ENCODE measurements at regions not wholly inside any gene's neighbourhood (a gene's known extent, or its start where the extent isn't known, plus 50 kb on each side); places are given as distances from the start of the nearest gene placed in this dataset.

DNA sequence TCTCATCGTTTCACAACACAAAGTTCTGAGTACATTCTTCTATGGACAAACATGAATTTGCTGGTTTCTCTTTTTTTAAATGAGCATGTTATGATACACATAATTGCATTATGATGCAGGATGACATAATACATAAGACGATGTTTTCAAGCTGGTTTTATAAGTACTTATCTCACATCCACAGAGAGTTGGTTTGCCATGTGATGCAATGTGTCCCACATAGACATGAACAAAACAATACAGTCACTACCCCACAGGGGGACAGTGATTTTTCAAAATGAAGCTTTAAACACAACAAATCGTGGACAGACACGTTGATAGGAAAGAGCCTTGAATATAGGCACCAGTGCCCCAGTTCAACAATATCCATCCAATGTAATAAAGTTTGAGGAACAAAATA, 447.1 kb downstream of the KLF12 start:
- TF ChIP-seq, protein P1, sequence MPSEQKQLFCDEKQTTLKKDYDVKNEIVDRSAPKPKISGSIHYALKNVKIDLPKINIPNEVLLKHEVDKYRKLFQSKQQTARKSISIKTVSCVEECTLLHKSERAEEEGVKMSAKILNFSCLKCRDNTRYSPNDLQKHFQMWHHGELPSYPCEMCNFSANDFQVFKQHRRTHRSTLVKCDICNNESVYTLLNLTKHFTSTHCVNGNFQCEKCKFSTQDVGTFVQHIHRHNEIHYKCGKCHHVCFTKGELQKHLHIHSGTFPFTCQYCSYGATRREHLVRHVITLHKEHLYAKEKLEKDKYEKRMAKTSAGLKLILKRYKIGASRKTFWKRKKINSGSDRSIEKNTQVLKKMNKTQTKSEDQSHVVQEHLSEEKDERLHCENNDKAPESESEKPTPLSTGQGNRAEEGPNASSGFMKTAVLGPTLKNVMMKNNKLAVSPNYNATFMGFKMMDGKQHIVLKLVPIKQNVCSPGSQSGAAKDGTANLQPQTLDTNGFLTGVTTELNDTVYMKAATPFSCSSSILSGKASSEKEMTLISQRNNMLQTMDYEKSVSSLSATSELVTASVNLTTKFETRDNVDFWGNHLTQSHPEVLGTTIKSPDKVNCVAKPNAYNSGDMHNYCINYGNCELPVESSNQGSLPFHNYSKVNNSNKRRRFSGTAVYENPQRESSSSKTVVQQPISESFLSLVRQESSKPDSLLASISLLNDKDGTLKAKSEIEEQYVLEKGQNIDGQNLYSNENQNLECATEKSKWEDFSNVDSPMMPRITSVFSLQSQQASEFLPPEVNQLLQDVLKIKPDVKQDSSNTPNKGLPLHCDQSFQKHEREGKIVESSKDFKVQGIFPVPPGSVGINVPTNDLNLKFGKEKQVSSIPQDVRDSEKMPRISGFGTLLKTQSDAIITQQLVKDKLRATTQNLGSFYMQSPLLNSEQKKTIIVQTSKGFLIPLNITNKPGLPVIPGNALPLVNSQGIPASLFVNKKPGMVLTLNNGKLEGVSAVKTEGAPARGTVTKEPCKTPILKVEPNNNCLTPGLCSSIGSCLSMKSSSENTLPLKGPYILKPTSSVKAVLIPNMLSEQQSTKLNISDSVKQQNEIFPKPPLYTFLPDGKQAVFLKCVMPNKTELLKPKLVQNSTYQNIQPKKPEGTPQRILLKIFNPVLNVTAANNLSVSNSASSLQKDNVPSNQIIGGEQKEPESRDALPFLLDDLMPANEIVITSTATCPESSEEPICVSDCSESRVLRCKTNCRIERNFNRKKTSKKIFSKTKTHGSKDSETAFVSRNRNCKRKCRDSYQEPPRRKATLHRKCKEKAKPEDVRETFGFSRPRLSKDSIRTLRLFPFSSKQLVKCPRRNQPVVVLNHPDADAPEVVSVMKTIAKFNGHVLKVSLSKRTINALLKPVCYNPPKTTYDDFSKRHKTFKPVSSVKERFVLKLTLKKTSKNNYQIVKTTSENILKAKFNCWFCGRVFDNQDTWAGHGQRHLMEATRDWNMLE (tag by site-specific recombination; conservative IDR thresholded peaks at IDR 0.05; ENCODE audit: low read depth), result no peak
- TF ChIP-seq ZNF324 (tag by site-specific recombination; IDR thresholded peaks at IDR 0.05) (no peak), ZNF560 (tag by site-specific recombination; IDR thresholded peaks at IDR 0.05; ENCODE audit: borderline replicate concordance) (no peak), ZBTB48 (tag by site-specific recombination; IDR thresholded peaks at IDR 0.05) (no peak), PRDM1 (tag by site-specific recombination; IDR thresholded peaks at IDR 0.05) (no peak), ZNF155 (tag by site-specific recombination; IDR thresholded peaks at IDR 0.05) (no peak), ZBTB20 (tag by site-specific recombination; IDR thresholded peaks at IDR 0.05) (no peak), WT1 (tag by site-specific recombination; IDR thresholded peaks at IDR 0.05) (no peak), ZNF626 (tag by site-specific recombination; IDR thresholded peaks at IDR 0.05) (no peak), ZXDB (tag by site-specific recombination; IDR thresholded peaks at IDR 0.05) (no peak), MEIS1 (CRISPR knock-in tag; IDR thresholded peaks at IDR 0.05; ENCODE audit: borderline replicate concordance) (no peak), ZNF112 (tag by site-specific recombination; IDR thresholded peaks at IDR 0.05) (no peak), ZSCAN16 (tag by site-specific recombination; IDR thresholded peaks at IDR 0.05) (no peak), HOXA7 (CRISPR knock-in tag; IDR thresholded peaks at IDR 0.05; ENCODE audit: borderline replicate concordance) (no peak), ZNF114 (tag by site-specific recombination; IDR thresholded peaks at IDR 0.05) (no peak), ZNF48 (tag by site-specific recombination; IDR thresholded peaks at IDR 0.05) (no peak)
- TF ChIP-seq, protein P2, sequence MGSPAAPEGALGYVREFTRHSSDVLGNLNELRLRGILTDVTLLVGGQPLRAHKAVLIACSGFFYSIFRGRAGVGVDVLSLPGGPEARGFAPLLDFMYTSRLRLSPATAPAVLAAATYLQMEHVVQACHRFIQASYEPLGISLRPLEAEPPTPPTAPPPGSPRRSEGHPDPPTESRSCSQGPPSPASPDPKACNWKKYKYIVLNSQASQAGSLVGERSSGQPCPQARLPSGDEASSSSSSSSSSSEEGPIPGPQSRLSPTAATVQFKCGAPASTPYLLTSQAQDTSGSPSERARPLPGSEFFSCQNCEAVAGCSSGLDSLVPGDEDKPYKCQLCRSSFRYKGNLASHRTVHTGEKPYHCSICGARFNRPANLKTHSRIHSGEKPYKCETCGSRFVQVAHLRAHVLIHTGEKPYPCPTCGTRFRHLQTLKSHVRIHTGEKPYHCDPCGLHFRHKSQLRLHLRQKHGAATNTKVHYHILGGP (tag by site-specific recombination; IDR thresholded peaks at IDR 0.05), result no peak
- TF ChIP-seq, protein P3, sequence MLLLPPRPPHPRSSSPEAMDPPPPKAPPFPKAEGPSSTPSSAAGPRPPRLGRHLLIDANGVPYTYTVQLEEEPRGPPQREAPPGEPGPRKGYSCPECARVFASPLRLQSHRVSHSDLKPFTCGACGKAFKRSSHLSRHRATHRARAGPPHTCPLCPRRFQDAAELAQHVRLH (tag by site-specific recombination; IDR thresholded peaks at IDR 0.05), result no peak
- TF ChIP-seq, protein P4, sequence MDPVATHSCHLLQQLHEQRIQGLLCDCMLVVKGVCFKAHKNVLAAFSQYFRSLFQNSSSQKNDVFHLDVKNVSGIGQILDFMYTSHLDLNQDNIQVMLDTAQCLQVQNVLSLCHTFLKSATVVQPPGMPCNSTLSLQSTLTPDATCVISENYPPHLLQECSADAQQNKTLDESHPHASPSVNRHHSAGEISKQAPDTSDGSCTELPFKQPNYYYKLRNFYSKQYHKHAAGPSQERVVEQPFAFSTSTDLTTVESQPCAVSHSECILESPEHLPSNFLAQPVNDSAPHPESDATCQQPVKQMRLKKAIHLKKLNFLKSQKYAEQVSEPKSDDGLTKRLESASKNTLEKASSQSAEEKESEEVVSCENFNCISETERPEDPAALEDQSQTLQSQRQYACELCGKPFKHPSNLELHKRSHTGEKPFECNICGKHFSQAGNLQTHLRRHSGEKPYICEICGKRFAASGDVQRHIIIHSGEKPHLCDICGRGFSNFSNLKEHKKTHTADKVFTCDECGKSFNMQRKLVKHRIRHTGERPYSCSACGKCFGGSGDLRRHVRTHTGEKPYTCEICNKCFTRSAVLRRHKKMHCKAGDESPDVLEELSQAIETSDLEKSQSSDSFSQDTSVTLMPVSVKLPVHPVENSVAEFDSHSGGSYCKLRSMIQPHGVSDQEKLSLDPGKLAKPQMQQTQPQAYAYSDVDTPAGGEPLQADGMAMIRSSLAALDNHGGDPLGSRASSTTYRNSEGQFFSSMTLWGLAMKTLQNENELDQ (tag by site-specific recombination; IDR thresholded peaks at IDR 0.05; ENCODE audit: low read depth), result no peak
- TF ChIP-seq, protein P5, sequence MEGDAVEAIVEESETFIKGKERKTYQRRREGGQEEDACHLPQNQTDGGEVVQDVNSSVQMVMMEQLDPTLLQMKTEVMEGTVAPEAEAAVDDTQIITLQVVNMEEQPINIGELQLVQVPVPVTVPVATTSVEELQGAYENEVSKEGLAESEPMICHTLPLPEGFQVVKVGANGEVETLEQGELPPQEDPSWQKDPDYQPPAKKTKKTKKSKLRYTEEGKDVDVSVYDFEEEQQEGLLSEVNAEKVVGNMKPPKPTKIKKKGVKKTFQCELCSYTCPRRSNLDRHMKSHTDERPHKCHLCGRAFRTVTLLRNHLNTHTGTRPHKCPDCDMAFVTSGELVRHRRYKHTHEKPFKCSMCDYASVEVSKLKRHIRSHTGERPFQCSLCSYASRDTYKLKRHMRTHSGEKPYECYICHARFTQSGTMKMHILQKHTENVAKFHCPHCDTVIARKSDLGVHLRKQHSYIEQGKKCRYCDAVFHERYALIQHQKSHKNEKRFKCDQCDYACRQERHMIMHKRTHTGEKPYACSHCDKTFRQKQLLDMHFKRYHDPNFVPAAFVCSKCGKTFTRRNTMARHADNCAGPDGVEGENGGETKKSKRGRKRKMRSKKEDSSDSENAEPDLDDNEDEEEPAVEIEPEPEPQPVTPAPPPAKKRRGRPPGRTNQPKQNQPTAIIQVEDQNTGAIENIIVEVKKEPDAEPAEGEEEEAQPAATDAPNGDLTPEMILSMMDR (tag by site-specific recombination; IDR thresholded peaks at IDR 0.05), result no peak
- Histone ChIP-seq H3K36me3 (ENCODE audit: control insufficient read depth in 2 of 2, insufficient read depth in 1 of 2, low read length in 2 of 2) (no peaks in the 10 kb centered on the region), H3K4me1 (ENCODE audit: control insufficient read depth, insufficient read depth, low read length) (no peaks in the 10 kb centered on the region), H3K4me3 (ENCODE audit: low read depth, low read length) (no peak overlapping the region), H3K9me3 (ENCODE audit: control insufficient read depth, insufficient read depth, low read depth, low read length) (no peaks in the 10 kb centered on the region), H3K27ac (ENCODE audit: extremely low read depth, low read depth, low read length) (no peak overlapping the region)
- POLR2A ChIA-PET, result no interaction called here
- CTCF ChIA-PET, result no interaction called here

All from HEK293 (cell line).